Keratinocyte (primary cell): ENCODE measurements at regions not wholly inside any gene's neighbourhood (a gene's known extent, or its start where the extent isn't known, plus 50 kb on each side); places are given as distances from the start of the nearest gene placed in this dataset.
A peak's percentile ranks its signal among the peaks of the same experiment; 100 is the strongest.

Experiments
- DNase-seq: peaks from one replicate; pipeline ENCODE4 v3.0.0-alpha.2; 2011; ENCODE audit warnings: low read depth, missing footprints, low spot score
- FAIRE-seq: peaks from 2 replicates; lab custom pipeline; 2011; peaks lifted over from hg19 to GRCh38; lab: Jason Lieb, UNC
- H2AFZ ChIP-seq: 2 replicates; pipeline ENCODE4 v1.6.0; 2012; ENCODE audit warnings: low read length, control low read depth, inconsistent platforms; ENCODE audit not compliant: control insufficient read depth
- H3K27ac ChIP-seq: 2 replicates; pipeline ENCODE4 v1.5.1; 2011; ENCODE audit warnings: low read length; ENCODE audit not compliant: control insufficient read depth, insufficient read depth
- H3K27me3 ChIP-seq: 3 replicates; pipeline ENCODE4 v1.6.0; 2011; ENCODE audit warnings: low read length; ENCODE audit not compliant: control insufficient read depth, insufficient read depth; ENCODE audit errors: extremely low read depth
- H3K36me3 ChIP-seq, 2 experiments: 2 replicates in 1 of 2; 3 replicates in 1 of 2; pipeline ENCODE4 v1.5.1; 2011; ENCODE audit warnings: low read length in 2 of 2, mild to moderate bottlenecking in 1 of 2; ENCODE audit not compliant: control insufficient read depth in 2 of 2, insufficient read depth in 2 of 2; ENCODE audit errors: extremely low read depth in 1 of 2
- H3K4me1 ChIP-seq: 3 replicates; pipeline ENCODE4 v1.5.1; 2011; ENCODE audit warnings: low read length; ENCODE audit not compliant: control insufficient read depth, insufficient read depth; ENCODE audit errors: extremely low read depth
- H3K4me2 ChIP-seq: 3 replicates; pipeline ENCODE4 v1.6.0; 2011; ENCODE audit warnings: low read depth, low read length; ENCODE audit not compliant: control insufficient read depth, insufficient read depth; ENCODE audit errors: extremely low read depth
- H3K4me3 ChIP-seq, 3 experiments: fragments of 200-600 bp in 1 of 3; sonication (generic) in 1 of 3; 2 replicates in 2 of 3; 3 replicates in 1 of 3; pipeline ENCODE4 v1.5.1; 2011 to 2016; ENCODE audit warnings: low read length in 3 of 3, mild to moderate bottlenecking in 3 of 3, control low read depth in 2 of 3, inconsistent platforms in 1 of 3, low read depth in 1 of 3, mixed read lengths in 1 of 3, mixed run types in 1 of 3, moderate library complexity in 1 of 3; ENCODE audit not compliant: control insufficient read depth in 2 of 3, insufficient read depth in 2 of 3; ENCODE audit errors: extremely low read depth in 1 of 3
- H3K79me2 ChIP-seq: 2 replicates; pipeline ENCODE4 v1.6.0; 2012; ENCODE audit warnings: low read length; ENCODE audit not compliant: control insufficient read depth, insufficient read depth
- H3K9ac ChIP-seq: 3 replicates; pipeline ENCODE4 v1.6.0; 2011; ENCODE audit warnings: low read length; ENCODE audit not compliant: control insufficient read depth, insufficient read depth; ENCODE audit errors: extremely low read depth
- H3K9me1 ChIP-seq: 3 replicates; pipeline ENCODE4 v1.6.0; 2011; ENCODE audit warnings: low read length; ENCODE audit not compliant: control insufficient read depth, insufficient read depth; ENCODE audit errors: extremely low read depth
- H3K9me3 ChIP-seq: 2 replicates; pipeline ENCODE4 v1.5.1; 2012; ENCODE audit warnings: low read depth, low read length; ENCODE audit not compliant: control insufficient read depth
- H4K20me1 ChIP-seq: 3 replicates; pipeline ENCODE4 v1.6.0; 2011; ENCODE audit warnings: low read length; ENCODE audit not compliant: control insufficient read depth, insufficient read depth; ENCODE audit errors: extremely low read depth
- EZH2 ChIP-seq: IDR thresholded peaks from one replicate; pipeline ENCODE4 v1.6.1; 2012; ENCODE audit warnings: inconsistent platforms, mild to moderate bottlenecking, low read length, moderate library complexity
- dilution Hi-C: fragments of 300-500 bp; cut with MboI; formaldehyde crosslinking; loops from one replicate; pipeline ENCODE4 v1.7.0; 2020; ENCODE audit warnings: low sequenced_read_pairs; ENCODE audit not compliant: extremely low pct_ligation_motif_present
- TF ChIP-seq, protein P1 (sequence below), 3 experiments: IDR thresholded peaks in 1 of 3; conservative IDR thresholded peaks in 1 of 3; optimal IDR thresholded peaks in 1 of 3; 2 replicates in 2 of 3; 3 replicates in 1 of 3; pipeline versions ENCODE3 to v1.5.1; 2011; ENCODE audit warnings: low read length in 3 of 3, mild to moderate bottlenecking in 3 of 3, moderate library complexity in 2 of 3, control low read depth in 1 of 3, inconsistent platforms in 1 of 3; ENCODE audit not compliant: insufficient read depth in 2 of 3; ENCODE audit errors: extremely low read depth in 1 of 3

DNA sequence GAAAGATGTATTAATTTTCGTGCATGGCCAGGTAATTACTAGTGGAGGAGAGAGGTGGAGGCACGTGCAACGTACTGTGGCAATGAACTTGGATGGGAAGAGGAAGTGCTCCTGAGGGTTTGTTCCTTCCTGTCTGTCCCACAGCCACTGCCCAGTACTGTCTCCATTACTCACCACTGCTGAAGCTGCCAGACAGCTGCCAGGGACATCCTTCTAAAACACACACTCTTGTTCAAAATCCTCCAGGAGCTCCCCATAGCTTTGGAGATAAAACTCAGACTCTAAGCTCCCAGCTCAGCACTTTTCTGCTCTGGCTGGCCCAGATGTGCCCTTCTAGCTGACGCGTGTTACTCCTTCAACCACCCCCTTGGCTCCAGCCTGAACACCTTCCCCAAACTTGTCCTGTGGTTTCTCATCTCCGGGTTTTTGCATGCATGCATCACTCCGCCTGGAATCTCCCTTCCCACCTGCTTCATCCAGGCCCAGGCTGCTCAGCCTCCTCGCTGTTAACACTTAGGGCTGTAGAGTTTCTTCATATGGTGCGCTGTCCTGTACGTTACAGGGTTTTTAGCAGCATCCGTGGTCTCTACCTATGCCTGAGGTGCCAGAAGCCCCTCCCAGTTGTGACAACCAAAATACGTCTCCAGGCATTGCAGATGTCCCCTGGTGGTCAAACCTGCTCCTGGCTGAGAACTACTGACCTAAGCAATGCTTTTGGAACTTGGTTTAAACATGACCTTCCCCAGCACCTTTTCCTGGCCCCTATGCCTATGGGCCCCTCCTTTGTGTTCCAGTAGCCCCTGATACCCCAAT, 69.5 kb downstream of the C11orf91 start:
- peak overlapping the region in 1 of 3 experiments; percentile 4 for H3K4me3 ChIP-seq
- peak overlapping the region; percentile 39 for H2AFZ ChIP-seq
- H3K27ac ChIP-seq: peak overlapping the region; percentile 70
- no peaks in the 10 kb centered on the region for H3K9me1 ChIP-seq
- dilution Hi-C loops: no loop called here
- H3K36me3 ChIP-seq: no peaks in the 10 kb centered on the region
- peak; percentile 74 for FAIRE-seq
- no peaks in the 10 kb centered on the region for H3K79me2 ChIP-seq
- H3K9me3 ChIP-seq: no peaks in the 10 kb centered on the region
- no peak for DNase-seq
- H3K4me2 ChIP-seq: peak overlapping the region; percentile 42
- H3K4me1 ChIP-seq: peaks cover 49% of the 10 kb centered on the region
- peak overlapping the region; percentile 36 for H3K9ac ChIP-seq
- TF ChIP-seq, protein P1, sequence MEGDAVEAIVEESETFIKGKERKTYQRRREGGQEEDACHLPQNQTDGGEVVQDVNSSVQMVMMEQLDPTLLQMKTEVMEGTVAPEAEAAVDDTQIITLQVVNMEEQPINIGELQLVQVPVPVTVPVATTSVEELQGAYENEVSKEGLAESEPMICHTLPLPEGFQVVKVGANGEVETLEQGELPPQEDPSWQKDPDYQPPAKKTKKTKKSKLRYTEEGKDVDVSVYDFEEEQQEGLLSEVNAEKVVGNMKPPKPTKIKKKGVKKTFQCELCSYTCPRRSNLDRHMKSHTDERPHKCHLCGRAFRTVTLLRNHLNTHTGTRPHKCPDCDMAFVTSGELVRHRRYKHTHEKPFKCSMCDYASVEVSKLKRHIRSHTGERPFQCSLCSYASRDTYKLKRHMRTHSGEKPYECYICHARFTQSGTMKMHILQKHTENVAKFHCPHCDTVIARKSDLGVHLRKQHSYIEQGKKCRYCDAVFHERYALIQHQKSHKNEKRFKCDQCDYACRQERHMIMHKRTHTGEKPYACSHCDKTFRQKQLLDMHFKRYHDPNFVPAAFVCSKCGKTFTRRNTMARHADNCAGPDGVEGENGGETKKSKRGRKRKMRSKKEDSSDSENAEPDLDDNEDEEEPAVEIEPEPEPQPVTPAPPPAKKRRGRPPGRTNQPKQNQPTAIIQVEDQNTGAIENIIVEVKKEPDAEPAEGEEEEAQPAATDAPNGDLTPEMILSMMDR (optimal IDR thresholded peaks at IDR 0.05 in 1 of 3, IDR thresholded peaks at IDR 0.05 in 1 of 3, conservative IDR thresholded peaks at IDR 0.05 in 1 of 3; ENCODE audit: extremely low read depth in 1 of 3, insufficient read depth in 2 of 3, low read length in 3 of 3): peak in 1 of 3 experiments; percentile 20
- no peak for TF ChIP-seq EZH2
- no peaks in the 10 kb centered on the region for H4K20me1 ChIP-seq
- H3K27me3 ChIP-seq: no peaks in the 10 kb centered on the region

DNA sequence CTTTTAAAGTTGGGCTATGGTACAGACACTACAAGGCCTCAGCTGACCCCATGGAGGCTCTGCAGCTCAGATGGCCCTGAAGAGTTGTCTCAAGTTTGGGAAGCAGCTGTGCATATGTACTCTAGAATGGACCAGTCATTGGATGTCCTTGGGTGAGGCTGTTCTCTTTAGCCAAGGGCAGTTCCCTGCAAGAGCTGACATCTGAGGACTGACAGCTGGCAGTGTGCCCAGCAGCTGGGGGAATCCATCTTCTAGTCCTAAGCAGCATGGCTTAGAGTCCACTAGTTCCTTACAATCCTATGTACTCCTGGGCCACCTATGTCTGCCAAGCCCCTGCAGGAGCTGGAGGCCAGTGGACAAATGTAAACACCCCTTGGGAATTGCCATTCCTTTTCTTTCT, 76.5 kb downstream of the C11orf91 start:
- Histone ChIP-seq H3K9ac (no peak overlapping the region), H3K9me1 (no peaks in the 10 kb centered on the region), H3K9me3 (no peaks in the 10 kb centered on the region), H3K4me1 (peaks cover 10% of the 10 kb centered on the region), H3K4me3 (no peak overlapping the region), H3K4me2 (no peak overlapping the region), H3K27ac (no peak overlapping the region), H3K79me2 (no peaks in the 10 kb centered on the region), H3K27me3 (no peaks in the 10 kb centered on the region), H4K20me1 (no peaks in the 10 kb centered on the region), H3K36me3 (no peaks in the 10 kb centered on the region), H2AFZ (no peak overlapping the region)
- no peak for DNase-seq
- FAIRE-seq: no peak
- dilution Hi-C loops: no loop called here
- TF ChIP-seq, protein P1 (optimal IDR thresholded peaks at IDR 0.05 in 1 of 3, IDR thresholded peaks at IDR 0.05 in 1 of 3, conservative IDR thresholded peaks at IDR 0.05 in 1 of 3; ENCODE audit: extremely low read depth in 1 of 3, insufficient read depth in 2 of 3, low read length in 3 of 3): no peak
- no peak for TF ChIP-seq EZH2
